Posterior vena cava (tissue), 2 donors: ENCODE measurements at regions not wholly inside any gene's neighbourhood (a gene's known extent, or its start where the extent isn't known, plus 50 kb on each side); places are given as distances from the start of the nearest gene placed in this dataset.
"Not testable (repeated sequence)": the region's sequence is repeated elsewhere in the genome, so short reads cannot be mapped to it uniquely, and the experiment has no call there.

Experiments used
- DNase-seq: peaks from one replicate; pipeline ENCODE4 v3.0.0-alpha.2; 2020; ENCODE audit warnings: low spot score
- intact Hi-C, 2 donors: fragments of 100-400 bp; cut with DNase I; formaldehyde crosslinking; loops; one replicate each; pipeline versions ENCODE4 v1.14.1 to v1.14.2; 2022 to 2023
- donor health status: DM: yes; HTN: yes; CAD: no.
- donor health status: DM: yes; HTN: yes; CAD: no.

- no peak for DNase-seq
- intact Hi-C loops, result no loop called here
Observed at GRCh38 chr12:62008703-62009102, 251.5 kb upstream of the USP15 start.

- DNase-seq, result no peak
- intact Hi-C loops, result no loop called here
Observed at GRCh38 chr12:62009445-62009844, 250.8 kb upstream of the USP15 start.

DNA sequence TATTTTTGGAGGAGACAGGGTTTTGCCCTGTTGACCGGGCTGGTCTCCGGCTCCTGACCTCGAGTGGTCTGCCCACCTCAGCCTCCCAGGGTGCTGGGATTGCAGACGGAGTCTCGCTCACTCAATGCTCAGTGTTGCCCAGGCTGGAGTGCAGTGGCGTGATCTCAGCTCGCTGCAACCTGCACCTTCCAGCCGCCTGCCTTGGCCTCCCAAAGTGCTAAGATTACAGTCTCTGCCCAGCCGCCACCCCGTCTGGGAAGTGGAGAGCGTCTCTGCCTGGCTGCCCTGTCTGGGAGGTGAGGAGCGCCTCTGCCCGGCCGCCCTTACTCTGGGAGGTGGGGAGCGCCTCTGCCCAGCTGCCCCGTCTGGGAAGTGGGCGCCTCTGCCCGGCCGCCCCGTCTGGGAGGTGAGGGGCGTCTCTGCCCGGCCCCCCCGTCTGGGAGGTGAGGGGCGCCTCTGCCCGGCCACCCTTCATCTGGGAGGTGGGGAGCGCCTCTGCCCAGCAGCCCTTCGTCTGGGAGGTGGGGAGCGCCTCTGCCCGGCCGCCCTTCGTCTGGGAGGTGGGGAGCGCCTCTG lies 249.8 kb upstream of the USP15 start:
- DNase-seq, intact Hi-C loops: not testable (repeated sequence)

- DNase-seq, result peak; percentile 67
- intact Hi-C loops, result not testable (repeated sequence)
Observed at GRCh38 chr12:62010973-62011372, 249.2 kb upstream of the USP15 start.

- intact Hi-C loops, result no loop called here
- no peak for DNase-seq
Observed at GRCh38 chr12:62014330-62014729, 245.9 kb upstream of the USP15 start.

- DNase-seq, result no peak
Observed at GRCh38 chr12:62016021-62016420, 244.2 kb upstream of the USP15 start.

DNA sequence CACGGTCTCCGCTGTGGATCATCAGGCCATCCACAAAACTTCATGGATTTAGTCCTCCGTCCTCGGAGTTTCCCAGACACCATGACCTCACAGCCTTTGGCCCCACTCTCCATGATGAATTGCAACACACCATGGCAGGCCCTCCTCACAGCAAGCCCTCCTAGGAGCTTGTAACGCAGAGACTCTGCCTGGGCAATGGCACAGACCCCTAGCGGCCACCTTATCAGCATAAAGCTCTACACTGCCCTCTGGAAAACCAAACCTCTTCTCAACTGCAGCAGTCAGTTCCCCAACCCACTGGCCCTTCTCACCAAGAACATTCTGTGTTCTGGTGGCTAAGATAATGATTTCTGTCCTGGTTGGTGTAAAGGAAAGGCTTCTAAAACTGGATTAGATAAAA lies 238.4 kb upstream of the USP15 start:
- intact Hi-C loops, result no loop called here

More at GRCh38 chr12:62016021-62016420, 244.2 kb upstream of the USP15 start:
- intact Hi-C loops, result no loop called here

GRCh38 chr12:62028536-62028935 lies 231.7 kb upstream of the USP15 start:
- no peak for DNase-seq
- intact Hi-C loops, result no loop called here

More for the DNA sequence above, 238.4 kb upstream of the USP15 start:
- DNase-seq, result no peak

DNA sequence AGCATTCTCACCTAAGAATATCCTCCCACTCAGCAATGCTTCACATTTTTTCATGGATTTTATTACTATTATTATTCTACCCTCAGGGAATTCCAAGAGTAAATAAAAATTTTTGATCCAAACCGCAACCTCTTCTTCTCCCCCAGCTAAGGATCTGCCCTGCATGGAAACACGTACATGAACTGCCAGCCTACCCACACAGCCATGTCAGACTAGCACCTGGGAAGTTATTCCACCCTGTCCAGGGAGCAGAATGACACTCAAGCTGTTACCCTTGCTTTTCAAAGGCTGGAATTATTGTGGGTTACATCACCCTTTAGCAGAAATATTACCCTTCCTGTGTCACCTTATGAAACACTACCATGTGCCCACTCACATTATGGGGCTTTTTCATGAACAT lies 227.3 kb upstream of the USP15 start:
- DNase-seq, result no peak
- intact Hi-C loops, result no loop called here

DNA sequence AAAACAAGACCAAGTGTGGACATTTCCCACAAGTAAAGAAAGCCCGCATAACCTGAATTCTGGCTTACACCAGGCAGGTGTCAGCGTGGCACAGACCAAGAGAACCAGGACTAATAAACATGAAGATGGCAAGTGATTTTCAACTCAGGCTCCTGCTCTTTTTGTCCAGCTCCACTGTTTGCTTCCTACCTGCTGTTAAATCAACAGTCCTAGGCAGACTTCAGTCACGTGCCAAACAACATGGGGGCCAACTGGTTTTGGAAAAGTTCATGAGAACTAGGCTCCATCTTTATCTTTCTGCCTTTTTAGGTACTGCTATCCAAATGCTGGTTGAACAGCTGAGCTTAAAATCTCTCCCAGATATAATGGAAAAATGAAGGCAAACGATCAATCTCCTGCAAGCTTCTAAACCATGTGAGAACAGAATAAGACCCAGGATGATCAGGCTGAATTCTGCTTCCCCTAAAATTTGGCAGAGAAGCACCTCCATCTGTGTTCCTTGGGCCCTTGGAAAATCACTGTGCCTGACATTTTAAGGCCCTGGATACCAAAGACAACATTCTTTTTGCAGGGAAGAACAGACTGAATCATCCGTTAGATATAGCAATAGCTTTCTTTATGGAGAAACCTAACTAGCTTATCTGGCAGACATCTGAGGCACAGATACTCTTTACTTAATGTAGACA lies 215.6 kb upstream of the USP15 start:
- DNase-seq, result no peak
- intact Hi-C loops, result no loop called here

DNA sequence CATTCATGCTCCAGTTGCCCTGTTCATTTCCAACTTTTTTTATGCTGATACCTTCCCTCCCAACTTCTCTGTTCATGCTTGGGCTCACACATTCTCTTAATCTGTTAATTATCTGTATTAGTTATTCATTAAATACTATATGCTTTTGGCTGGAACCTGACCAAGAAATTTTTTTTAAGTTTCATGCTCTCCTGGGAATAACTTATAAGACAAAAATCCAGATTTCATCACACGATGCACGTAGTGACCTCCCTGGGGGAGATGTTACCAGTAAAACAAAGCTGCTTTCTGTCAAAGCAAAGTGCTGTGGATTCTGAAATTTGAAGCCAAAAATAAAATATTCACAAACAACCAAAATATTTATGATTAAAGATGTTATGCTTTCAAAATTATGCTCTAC lies 215.0 kb upstream of the USP15 start:
- intact Hi-C loops, result no loop called here
- DNase-seq, result no peak

- intact Hi-C loops, result no loop called here
- DNase-seq, result no peak
Observed at GRCh38 chr12:62050785-62051184, 209.4 kb upstream of the USP15 start.

DNA sequence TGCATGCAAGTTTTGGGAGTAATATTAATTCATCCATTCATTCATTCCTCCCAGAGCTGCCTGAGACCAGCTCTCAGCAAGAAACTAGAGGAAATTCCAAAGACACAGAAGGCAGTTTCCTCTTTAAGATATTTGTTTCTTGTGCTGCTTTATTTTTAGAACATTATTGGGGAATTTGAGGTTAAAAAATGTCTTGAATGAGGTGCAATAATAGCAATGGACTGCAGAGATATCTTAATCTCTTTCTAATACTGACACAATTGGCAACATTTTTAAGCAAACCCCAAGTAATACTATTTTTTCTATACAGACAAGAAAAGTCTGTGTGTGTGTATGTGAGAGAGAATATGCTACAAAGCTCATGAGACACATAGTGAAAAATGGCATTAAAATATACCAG lies 190.2 kb upstream of the USP15 start:
- intact Hi-C loops, result no loop called here
- DNase-seq, result no peak

- intact Hi-C loops, DNase-seq: not testable (repeated sequence)
Observed at GRCh38 chr12:62073236-62073635, 187.0 kb upstream of the USP15 start.

- no peak for DNase-seq
- intact Hi-C loops, result no loop called here
Observed at GRCh38 chr12:62075870-62076269, 184.3 kb upstream of the USP15 start.

- intact Hi-C loops, result no loop called here
Observed at GRCh38 chr12:62078020-62078419, 182.2 kb upstream of the USP15 start.

GRCh38 chr12:62082448-62082847 lies 177.8 kb upstream of the USP15 start:
- DNase-seq, result no peak
- intact Hi-C loops, result no loop called here

More at GRCh38 chr12:62078020-62078419, 182.2 kb upstream of the USP15 start:
- DNase-seq, result no peak

DNA sequence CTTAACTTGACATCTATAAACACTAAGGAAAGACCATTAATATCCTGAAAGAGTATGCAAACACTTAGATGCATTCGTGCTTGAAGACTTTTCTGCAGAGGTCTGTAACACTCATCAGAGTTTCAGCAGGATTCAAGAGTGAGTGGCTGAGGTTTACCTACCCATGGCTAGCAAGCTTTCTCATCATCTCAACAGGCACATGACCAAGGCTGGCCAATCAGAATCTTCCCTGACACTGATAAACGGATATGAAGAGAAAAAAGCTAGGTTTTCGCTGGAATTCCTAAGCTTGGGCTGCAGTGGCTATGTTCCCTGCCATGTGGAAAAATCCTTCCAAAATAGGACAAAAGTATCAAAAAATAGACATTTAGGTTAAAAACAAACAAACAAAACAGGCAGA lies 162.1 kb upstream of the USP15 start:
- DNase-seq, result no peak
- intact Hi-C loops, result no loop called here

GRCh38 chr12:62103748-62104147 lies 156.5 kb upstream of the USP15 start:
- no peak for DNase-seq
- intact Hi-C loops, result no loop called here

- no peak for DNase-seq
- intact Hi-C loops, result no loop called here
Observed at GRCh38 chr12:62106547-62107185, 153.5 kb upstream of the USP15 start.
